Right forelimb (tissue), 1 donor: ENCODE measurements at regions not wholly inside any gene's neighbourhood (a gene's known extent, or its start where the extent isn't known, plus 50 kb on each side); places are given as distances from the start of the nearest gene placed in this dataset.

ENCODE experiments used
- DNase-seq: peaks from one replicate; pipeline ENCODE4 v3.0.0-alpha.2; 2018

- DNase-seq, result no peak
Observed at GRCh38 chr7:25520516-25520915, 292.2 kb upstream of the NPVF start.

- DNase-seq, result no peak
Observed at GRCh38 chr7:25521236-25521635, 292.9 kb upstream of the NPVF start.

GRCh38 chr7:25522727-25523126 is 294.4 kb upstream of the NPVF start:
- DNase-seq, result no peak

GRCh38 chr7:25527665-25528170 is 299.4 kb upstream of the NPVF start:
- DNase-seq, result no peak

- no peak for DNase-seq
Observed at GRCh38 chr7:25529320-25529719, 301.0 kb upstream of the NPVF start.

- DNase-seq, result no peak
Observed at GRCh38 chr7:25536851-25537250, 308.6 kb upstream of the NPVF start.

GRCh38 chr7:25537662-25538375 is 309.5 kb upstream of the NPVF start:
- no peak for DNase-seq

GRCh38 chr7:25541094-25541821 is 313.0 kb upstream of the NPVF start:
- DNase-seq, result no peak

- DNase-seq, result no peak
Observed at GRCh38 chr7:25541877-25542276, 313.6 kb upstream of the NPVF start.

GRCh38 chr7:25543210-25543609 is 314.9 kb upstream of the NPVF start:
- DNase-seq, result no peak

GRCh38 chr7:25543798-25544197 is 315.5 kb upstream of the NPVF start:
- DNase-seq, result no peak

GRCh38 chr7:25544254-25544653 is 316.0 kb upstream of the NPVF start:
- DNase-seq, result no peak

- DNase-seq, result no peak
Observed at GRCh38 chr7:25545124-25546008, 317.1 kb upstream of the NPVF start.

- no peak for DNase-seq
Observed at GRCh38 chr7:25546306-25546705, 318.0 kb upstream of the NPVF start.

- no peak for DNase-seq
Observed at GRCh38 chr7:25549271-25549921, 321.1 kb upstream of the NPVF start.

GRCh38 chr7:25550149-25550548 is 321.9 kb upstream of the NPVF start:
- no peak for DNase-seq

GRCh38 chr7:25552998-25553397 is 324.7 kb upstream of the NPVF start:
- DNase-seq, result no peak

- no peak for DNase-seq
Observed at GRCh38 chr7:25553580-25554291, 325.4 kb upstream of the NPVF start.

- no peak for DNase-seq
Observed at GRCh38 chr7:25557379-25557917, 329.2 kb upstream of the NPVF start.

GRCh38 chr7:25557930-25558329 is 329.6 kb upstream of the NPVF start:
- no peak for DNase-seq

GRCh38 chr7:25558605-25559004 is 330.3 kb upstream of the NPVF start:
- no peak for DNase-seq
